Fibroblast of peridontal ligament (primary cell): ENCODE measurements at regions not wholly inside any gene's neighbourhood (a gene's known extent, or its start where the extent isn't known, plus 50 kb on each side); places are given as distances from the start of the nearest gene placed in this dataset.

Experiments
- DNase-seq: peaks from one replicate; pipeline ENCODE4 v3.0.0-alpha.2; 2010; ENCODE audit errors: extremely low read depth

DNA sequence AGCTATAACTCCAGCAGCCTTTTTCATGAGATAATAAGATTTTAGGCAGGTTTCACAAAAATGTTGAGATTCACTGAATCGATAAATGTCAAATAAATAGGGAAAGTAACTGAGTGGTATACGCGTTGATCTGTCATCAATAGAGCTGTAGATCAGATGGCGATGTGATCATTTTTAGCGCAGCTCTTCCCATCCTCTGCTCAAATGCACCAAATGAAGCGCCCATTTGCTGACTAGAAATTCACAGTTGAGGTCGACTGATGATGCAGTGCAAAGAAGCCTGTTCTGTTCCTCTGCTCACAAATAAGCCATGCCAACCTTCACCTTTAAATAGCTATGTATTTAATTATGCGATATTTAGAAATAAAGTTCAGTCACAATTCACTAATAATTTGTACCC lies 693.5 kb downstream of the ARHGAP15 start:
- no peak for DNase-seq

GRCh38 chr2:143819764-143820163 lies 690.5 kb downstream of the ARHGAP15 start:
- no peak for DNase-seq

DNA sequence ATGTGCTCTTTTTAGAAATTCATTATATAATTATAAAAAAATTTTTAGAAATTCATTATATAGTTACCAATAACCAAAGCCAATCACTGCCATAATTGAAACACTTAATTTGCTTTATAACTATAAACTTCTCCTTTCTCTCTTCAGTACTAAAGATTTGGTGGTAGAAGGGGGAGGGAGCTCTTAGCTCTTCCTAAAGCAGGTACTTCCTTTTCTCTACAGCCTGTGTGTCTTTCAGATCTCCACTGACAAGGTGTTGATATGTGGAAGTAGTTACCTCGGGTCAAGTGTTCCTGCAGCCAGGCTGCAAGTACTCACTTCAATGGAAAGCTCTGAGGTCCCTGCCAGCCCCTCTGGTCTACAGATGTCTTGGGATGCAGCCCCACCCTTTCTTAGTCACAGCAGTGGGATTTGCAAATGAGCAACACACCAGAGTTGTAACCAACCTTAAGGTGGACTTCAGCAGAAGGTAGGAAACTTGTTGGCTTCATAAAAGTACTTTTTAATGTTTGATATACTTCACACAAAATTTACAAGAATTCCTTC lies 690.0 kb downstream of the ARHGAP15 start:
- no peak for DNase-seq
